ENCODE measurements at regions not wholly inside any gene's neighbourhood (a gene's known extent, or its start where the extent isn't known, plus 50 kb on each side); places are given as distances from the start of the nearest gene placed in this dataset.

- DNase-seq (ENCODE audit: low spot score): peak; percentile 5
These were observed 235.8 kb upstream of the TMCO5A start for GRCh38 chr15:37698679-37699078.

DNA sequence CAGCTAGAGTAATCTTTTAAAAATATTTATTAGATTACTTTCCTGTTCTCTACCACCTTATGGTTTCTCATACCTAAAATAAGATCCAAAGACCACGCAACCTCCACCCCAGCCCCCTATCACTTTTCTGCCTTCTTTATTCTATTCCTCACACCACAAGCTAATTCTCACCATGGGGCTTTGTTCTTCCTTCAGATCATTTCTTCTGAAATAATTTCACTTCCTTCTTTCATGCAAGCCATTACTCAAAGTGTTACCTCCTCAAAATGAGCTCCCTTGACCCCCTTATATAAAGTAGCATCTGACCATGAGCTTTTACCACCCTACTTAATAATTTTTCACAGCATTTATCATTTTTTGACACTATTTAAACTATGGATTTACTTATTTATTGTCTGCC, 233.2 kb upstream of the TMCO5A start:
- no peak for DNase-seq (ENCODE audit: low spot score)

DNA sequence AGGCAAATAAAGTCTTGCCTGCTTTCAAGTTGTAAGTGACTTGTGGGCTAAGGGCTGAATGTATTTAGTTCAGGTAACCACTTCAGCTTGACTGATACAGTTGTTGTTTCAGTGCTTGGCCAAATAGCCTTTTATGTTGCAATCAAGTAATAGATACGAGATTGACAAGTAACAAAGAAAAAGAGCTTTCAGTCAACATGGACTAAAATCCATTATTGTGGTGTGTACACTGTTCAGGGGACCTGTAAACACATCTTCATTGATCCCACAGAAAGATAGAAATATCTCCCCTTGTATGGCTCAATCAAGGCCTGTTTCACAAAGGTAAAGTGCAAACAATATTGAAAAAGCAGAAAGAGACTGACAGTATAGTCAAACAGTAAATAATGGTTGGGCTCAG, 224.8 kb upstream of the TMCO5A start:
- DNase-seq (ENCODE audit: low spot score): no peak

GRCh38 chr15:37715101-37715500, 219.3 kb upstream of the TMCO5A start:
- DNase-seq (ENCODE audit: low spot score): no peak

- DNase-seq (ENCODE audit: low spot score): no peak
These were observed 214.2 kb upstream of the TMCO5A start for GRCh38 chr15:37720267-37720666.

DNA sequence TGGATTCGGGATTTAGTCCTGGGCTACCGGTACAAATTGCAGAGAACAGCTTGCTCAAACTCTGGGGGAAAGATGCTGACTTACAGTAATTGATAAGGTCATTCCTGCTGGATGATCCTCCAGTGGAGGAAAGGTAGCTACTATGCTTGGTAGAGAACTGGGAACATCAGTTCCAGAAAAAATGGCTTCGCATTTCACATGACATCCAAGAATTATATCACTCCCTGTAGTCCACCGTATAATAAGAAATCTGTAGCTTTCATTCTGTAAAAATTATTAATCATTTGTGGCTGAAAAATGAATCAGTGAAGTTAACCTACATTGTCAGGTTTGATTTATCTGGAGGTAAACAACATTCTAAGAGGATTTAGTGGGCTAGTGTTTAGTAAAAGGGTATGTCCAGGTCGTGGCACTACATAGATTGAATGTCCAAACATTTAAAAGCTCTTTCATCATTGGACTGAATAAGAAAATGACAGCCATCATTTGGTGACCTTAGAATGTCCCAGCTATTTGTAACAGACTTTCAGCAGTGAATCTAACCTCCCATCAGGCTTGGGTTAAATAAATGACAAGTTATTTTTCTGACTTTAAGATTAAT, 203.2 kb upstream of the TMCO5A start:
- DNase-seq (ENCODE audit: low spot score): no peak

DNA sequence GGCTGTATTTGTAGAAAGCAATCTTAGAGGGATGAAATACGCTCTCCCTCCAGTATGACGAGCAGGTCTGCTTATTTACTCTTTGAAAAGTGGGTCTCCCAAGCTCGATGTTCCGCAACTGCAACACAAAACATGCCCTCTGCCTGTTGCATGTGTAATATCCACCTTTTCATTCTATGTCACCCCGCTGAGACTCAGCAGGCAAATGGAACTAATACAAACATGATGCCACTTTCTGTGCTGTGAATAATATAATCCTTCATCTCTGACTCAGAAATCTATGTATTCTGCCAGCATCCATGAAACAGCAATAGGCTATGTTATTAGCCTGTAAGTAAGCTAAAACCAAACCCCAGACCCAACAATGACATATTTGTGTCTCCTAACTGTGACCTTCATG, 200.8 kb upstream of the TMCO5A start:
- DNase-seq (ENCODE audit: low spot score): peak; percentile 22

GRCh38 chr15:37740623-37741141, 193.8 kb upstream of the TMCO5A start:
- DNase-seq (ENCODE audit: low spot score): no peak

GRCh38 chr15:37743826-37744225, 190.6 kb upstream of the TMCO5A start:
- DNase-seq (ENCODE audit: low spot score): no peak

DNA sequence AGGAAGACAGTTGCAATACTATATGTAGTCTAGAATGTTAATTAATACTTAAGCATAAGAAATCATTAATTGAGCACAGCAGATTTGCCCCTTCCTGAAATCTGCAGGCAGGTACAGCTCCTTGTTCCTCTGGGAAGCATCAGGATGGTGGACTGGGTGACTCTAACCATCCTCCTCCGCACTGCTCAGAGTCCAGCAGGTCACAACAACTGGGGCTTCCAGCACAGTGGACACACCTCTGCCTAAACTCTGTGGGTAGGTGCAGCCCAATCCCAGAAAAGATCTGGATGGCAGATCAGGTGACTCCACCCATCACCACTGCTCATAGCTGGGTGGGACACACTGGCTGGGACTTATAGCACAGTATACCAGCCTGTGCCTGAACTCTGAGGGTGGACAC, 189.9 kb upstream of the TMCO5A start:
- DNase-seq (ENCODE audit: low spot score): no peak

DNA sequence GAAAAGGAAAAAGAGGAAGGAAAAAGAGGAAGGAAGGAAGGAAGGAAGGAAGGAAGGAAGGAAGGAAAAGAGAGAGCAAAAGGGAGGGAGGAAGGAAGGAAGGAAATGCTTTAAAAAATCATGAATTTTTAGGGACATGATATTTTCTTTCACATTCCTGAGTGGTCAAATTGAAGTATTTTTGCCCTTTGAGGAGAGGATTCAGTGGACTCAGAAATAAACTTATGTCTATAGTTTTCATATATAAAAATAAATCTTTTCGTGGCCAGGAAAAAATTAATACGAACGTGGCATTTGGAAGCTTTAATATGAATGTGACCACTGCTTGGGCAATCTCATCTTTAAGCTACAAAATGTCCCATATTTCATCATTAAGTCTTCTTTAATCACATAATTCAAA, 183.0 kb upstream of the TMCO5A start:
- DNase-seq (ENCODE audit: low spot score): no peak

- DNase-seq (ENCODE audit: low spot score): no peak
These were observed 178.0 kb upstream of the TMCO5A start for GRCh38 chr15:37756407-37756806.

GRCh38 chr15:37758412-37758811, 176.0 kb upstream of the TMCO5A start:
- no peak for DNase-seq (ENCODE audit: low spot score)

DNA sequence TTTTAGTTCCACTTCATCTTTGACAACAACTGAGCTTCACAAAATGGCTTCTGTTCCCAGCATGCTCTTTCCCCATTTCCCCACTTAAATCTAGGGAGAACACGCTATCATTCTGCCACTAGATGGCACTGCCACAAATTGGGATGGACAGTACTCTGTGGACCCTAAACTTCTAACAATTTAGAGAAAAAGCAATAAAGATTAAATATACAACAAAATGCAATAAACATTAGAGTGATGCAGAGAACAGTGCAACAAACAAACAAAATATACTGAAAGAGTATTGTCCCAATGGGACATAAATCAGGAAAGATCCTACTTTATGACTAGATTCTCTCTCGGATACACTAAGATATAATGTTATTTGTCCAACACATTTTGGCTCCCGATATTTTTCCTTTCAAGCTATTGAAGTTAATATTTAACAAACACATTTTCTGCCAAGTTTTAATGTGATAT, 169.7 kb upstream of the TMCO5A start:
- peak; percentile 68 for DNase-seq (ENCODE audit: low spot score)

GRCh38 chr15:37765786-37766185, 168.7 kb upstream of the TMCO5A start:
- DNase-seq (ENCODE audit: low spot score): no peak

DNA sequence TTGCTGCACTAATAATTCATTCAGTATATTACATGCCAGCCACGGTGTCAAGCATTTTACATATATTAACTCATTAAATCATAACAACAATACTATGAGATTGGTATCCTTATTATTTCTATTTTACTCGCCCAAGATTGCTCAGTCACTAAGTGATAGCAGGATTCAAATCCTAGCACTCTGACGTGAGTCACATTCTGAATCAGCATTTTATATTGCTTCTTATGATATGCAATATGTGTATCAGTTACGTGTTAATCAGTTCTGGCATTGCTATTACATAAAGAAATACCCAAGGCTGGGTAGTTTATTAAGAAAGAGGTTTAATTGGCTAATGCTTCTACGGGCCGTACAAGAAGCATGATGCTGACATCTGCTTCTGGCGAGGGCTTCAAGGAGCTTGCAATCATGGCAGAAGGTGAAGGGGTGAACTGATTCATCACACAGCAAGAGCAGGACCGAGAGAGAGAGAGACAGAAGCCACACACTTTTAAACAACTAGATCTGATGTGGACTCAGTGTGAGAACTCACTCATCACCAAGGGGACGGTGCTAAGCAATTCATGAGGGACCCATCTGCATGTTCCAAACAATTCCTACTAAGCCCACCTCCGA, 166.5 kb upstream of the TMCO5A start:
- DNase-seq (ENCODE audit: low spot score): peak; percentile 19

DNA sequence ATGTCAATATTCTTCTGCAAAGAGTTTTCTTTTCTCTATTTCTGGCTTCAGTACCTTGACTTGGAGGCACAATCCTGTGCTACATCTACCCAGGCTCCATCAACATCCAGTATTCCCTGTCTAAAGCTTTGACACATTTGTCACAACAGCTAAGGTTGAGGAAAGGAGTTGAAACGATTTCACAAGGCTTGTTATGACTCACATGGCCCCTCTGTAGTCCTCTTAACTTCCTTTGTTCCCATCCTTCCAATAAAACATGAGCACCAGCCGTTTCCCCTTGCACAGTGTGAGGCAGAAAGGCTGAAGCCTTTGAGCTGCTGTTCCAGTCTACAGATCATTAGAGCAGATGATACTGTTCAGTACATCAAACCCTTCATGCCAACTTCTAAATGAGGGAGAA, 163.0 kb upstream of the TMCO5A start:
- no peak for DNase-seq (ENCODE audit: low spot score)

- no peak for DNase-seq (ENCODE audit: low spot score)
These were observed 161.2 kb upstream of the TMCO5A start for GRCh38 chr15:37773111-37773860.

GRCh38 chr15:37774961-37775360, 159.5 kb upstream of the TMCO5A start:
- no peak for DNase-seq (ENCODE audit: low spot score)

DNA sequence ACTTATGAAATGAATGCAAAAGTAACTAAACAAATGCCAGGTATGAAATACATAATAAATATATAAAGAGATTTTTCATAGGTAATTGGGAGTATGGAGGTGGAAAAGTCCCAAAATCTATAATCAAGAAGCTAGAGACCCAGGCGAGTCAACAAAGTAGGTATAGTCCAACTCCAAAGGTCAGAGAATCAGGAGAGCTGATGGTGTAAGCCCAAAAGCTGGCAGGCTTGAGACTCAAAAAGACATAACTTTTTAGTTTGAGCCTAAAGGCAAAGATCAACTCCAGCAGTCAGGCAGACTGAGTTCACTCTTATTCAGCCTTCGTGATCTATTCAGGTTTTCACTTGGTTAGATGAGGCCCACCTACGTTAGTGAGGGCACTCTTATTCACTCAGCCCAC, 157.4 kb upstream of the TMCO5A start:
- DNase-seq (ENCODE audit: low spot score): no peak

GRCh38 chr15:37783290-37783689, 151.2 kb upstream of the TMCO5A start:
- DNase-seq (ENCODE audit: low spot score): no peak

DNA sequence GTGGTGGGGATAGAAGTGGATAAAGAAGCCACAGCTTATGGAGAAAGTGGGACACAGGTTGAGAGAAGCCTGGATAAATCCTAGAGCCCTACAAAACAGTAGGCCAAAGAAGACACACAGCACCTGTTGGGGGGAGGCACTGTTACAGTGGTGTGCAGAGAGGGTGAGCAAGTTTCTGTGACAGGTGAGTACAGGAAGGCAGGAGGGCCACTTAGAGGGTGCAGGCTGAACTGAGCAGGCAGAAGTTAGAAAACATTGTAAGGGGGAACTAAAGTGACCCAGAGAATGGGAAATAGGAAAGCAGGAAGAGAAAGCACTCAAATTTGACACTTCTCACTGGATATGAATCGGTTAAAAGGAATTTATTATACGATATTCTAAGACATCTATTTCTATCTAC, 146.1 kb upstream of the TMCO5A start:
- DNase-seq (ENCODE audit: low spot score): no peak

- no peak for DNase-seq (ENCODE audit: low spot score)
These were observed 145.6 kb upstream of the TMCO5A start for GRCh38 chr15:37788767-37789396.

Data from RKO (cell line).